PC-3 (cell line): ENCODE measurements at regions not wholly inside any gene's neighbourhood (a gene's known extent, or its start where the extent isn't known, plus 50 kb on each side); places are given as distances from the start of the nearest gene placed in this dataset.

ENCODE experiments used
- ATAC-seq: fragments of 200-7000 bp; cut with Tn5 transposase; 2 replicates; pipeline ENCODE4 v1.9.1; 2020; ENCODE audit warnings: mild to moderate bottlenecking, moderate library complexity
- BruUV-seq: library from RNA; stranded (reverse); fragments of 400-500 nt; replicated peaks from 2 replicates; lab custom pipeline; 2021; lab: Mats Ljungman, UMichigan
- CTCF ChIA-PET: fragments of 300-600 bp; sonication (Branson Sonifier 250); formaldehyde crosslinking; loops from one replicate; lab custom pipeline; 2022; ENCODE audit warnings: antibody characterized with exemption; lab: Charles Lee
- POLR2A ChIA-PET: fragments of 300-600 bp; sonication (Branson Sonifier 250); formaldehyde crosslinking; loops from one replicate; lab custom pipeline; 2022; ENCODE audit warnings: antibody characterized with exemption; ENCODE audit not compliant: unreplicated experiment; lab: Charles Lee
- DNase-seq: peaks from one replicate; pipeline ENCODE4 v3.0.0-alpha.2; 2015
- H2AFZ ChIP-seq: fragments of 300-600 bp; sonication (generic); 2 replicates; pipeline ENCODE4 v1.6.0; 2016; ENCODE audit warnings: antibody characterized with exemption, low read length
- H3F3A ChIP-seq: fragments of 300-600 bp; sonication (generic); one replicate; pipeline ENCODE4 v1.6.0; 2017; ENCODE audit warnings: antibody characterized with exemption, low read length, control low read depth, mild to moderate bottlenecking; ENCODE audit not compliant: unreplicated experiment
- H3K27ac ChIP-seq: fragments of 300-600 bp; sonication (generic); 2 replicates; pipeline ENCODE4 v1.5.1; 2016; ENCODE audit warnings: mild to moderate bottlenecking, low read length
- H3K27me3 ChIP-seq: fragments of 300-600 bp; sonication (generic); 2 replicates; pipeline ENCODE4 v1.6.1; 2016; ENCODE audit warnings: low read length, mixed read lengths
- H3K36me3 ChIP-seq: fragments of 300-600 bp; sonication (generic); 2 replicates; pipeline ENCODE4 v1.6.1; 2016; ENCODE audit warnings: low read depth, mixed run types, low read length, mixed read lengths
- H3K4me1 ChIP-seq: fragments of 300-600 bp; sonication (generic); 2 replicates; pipeline ENCODE4 v1.5.1; 2016; ENCODE audit warnings: low read length; ENCODE audit not compliant: insufficient read depth
- H3K4me2 ChIP-seq: fragments of 300-600 bp; sonication (generic); 2 replicates; pipeline ENCODE4 v1.6.0; 2016; ENCODE audit warnings: low read length
- H3K4me3 ChIP-seq: fragments of 300-600 bp; sonication (generic); 2 replicates; pipeline ENCODE4 v1.5.1; 2016; ENCODE audit warnings: mild to moderate bottlenecking, low read length, mixed read lengths
- H3K79me2 ChIP-seq: fragments of 300-600 bp; sonication (generic); 2 replicates; pipeline ENCODE4 v1.6.1; 2017; ENCODE audit warnings: low read length, mixed read lengths
- H3K9ac ChIP-seq: fragments of 300-600 bp; sonication (generic); 2 replicates; pipeline ENCODE4 v1.6.0; 2016; ENCODE audit warnings: mild to moderate bottlenecking, low read length
- H3K9me2 ChIP-seq: fragments of 300-600 bp; sonication (generic); replicated peaks from 2 replicates; pipeline ENCODE4 v1.6.1; 2016; ENCODE audit warnings: mixed run types, low read length, mixed read lengths
- H3K9me3 ChIP-seq: fragments of 300-600 bp; sonication (generic); 2 replicates; pipeline ENCODE4 v1.6.1; 2016; ENCODE audit warnings: low read length, mixed read lengths
- H4K20me1 ChIP-seq: fragments of 300-600 bp; sonication (generic); 2 replicates; pipeline ENCODE4 v1.6.1; 2016; ENCODE audit warnings: low read length, mixed read lengths
- CTCF ChIP-seq: fragments of 300-600 bp; sonication (generic); conservative IDR thresholded peaks from 2 replicates; pipeline ENCODE4 v1.5.1; 2017; ENCODE audit warnings: antibody characterized with exemption, low read depth, mild to moderate bottlenecking, low read length
- EZH2 ChIP-seq: fragments of 300-600 bp; sonication (generic); IDR thresholded peaks from one replicate; pipeline ENCODE4 v1.6.1; 2017; ENCODE audit warnings: antibody characterized with exemption, mild to moderate bottlenecking, low read length; ENCODE audit not compliant: unreplicated experiment
- EZH2phosphoT487 ChIP-seq: fragments of 300-600 bp; sonication (generic); IDR thresholded peaks from 2 replicates; pipeline ENCODE4 v1.6.1; 2018; ENCODE audit warnings: mild to moderate bottlenecking, antibody characterized with exemption, low read length, borderline replicate concordance
- intact Hi-C: fragments of 100-400 bp; cut with micrococcal nuclease; formaldehyde crosslinking; loops from 2 replicates; pipeline ENCODE4 v1.9.0; 2023

GRCh38 chr2:156731506-156731905 is 295.3 kb downstream of the GPD2 start:
- Histone ChIP-seq H4K20me1 (no peaks in the 10 kb centered on the region), H3K4me1 (no peaks in the 10 kb centered on the region), H3K36me3 (no peaks in the 10 kb centered on the region), H3K9me2 (no peaks in the 10 kb centered on the region), H3K27me3 (0 out of 2 replicates have a peak, but pooled peaks cover 14% of the 10 kb centered on the region), H3K27ac (no peak overlapping the region), H3K4me3 (no peak overlapping the region), H3F3A (no peaks in the 10 kb centered on the region), H3K79me2 (no peaks in the 10 kb centered on the region), H3K9me3 (no peaks in the 10 kb centered on the region), H3K4me2 (no peak overlapping the region), H2AFZ (no peak overlapping the region), H3K9ac (no peak overlapping the region)
- intact Hi-C loops, result no loop called here
- TF ChIP-seq CTCF (no peak), EZH2 (no peak), EZH2phosphoT487 (no peak)
- no TSS peak for BruUV-seq
- CTCF ChIA-PET, result no interaction called here
- ATAC-seq (no peak), DNase-seq (no peak)
- POLR2A ChIA-PET, result no interaction called here

GRCh38 chr2:156736950-156737349 is 300.8 kb downstream of the GPD2 start:
- Histone ChIP-seq H3K4me1 (no peaks in the 10 kb centered on the region), H3K9ac (no peak overlapping the region), H4K20me1 (no peaks in the 10 kb centered on the region), H3F3A (no peaks in the 10 kb centered on the region), H3K79me2 (no peaks in the 10 kb centered on the region), H3K27me3 (no peaks in the 10 kb centered on the region), H3K4me2 (no peak overlapping the region), H3K27ac (no peak overlapping the region), H3K4me3 (no peak overlapping the region), H3K9me3 (no peaks in the 10 kb centered on the region), H2AFZ (no peak overlapping the region), H3K36me3 (no peaks in the 10 kb centered on the region), H3K9me2 (no peaks in the 10 kb centered on the region)
- POLR2A ChIA-PET, result no interaction called here
- TF ChIP-seq CTCF (no peak), EZH2 (no peak), EZH2phosphoT487 (no peak)
- intact Hi-C loops, result no loop called here
- CTCF ChIA-PET, result no interaction called here
- DNase-seq (no peak), ATAC-seq (no peak)
- BruUV-seq, result no TSS peak

- ATAC-seq (no peak), DNase-seq (no peak)
- ChIA-PET CTCF (no interaction called here), POLR2A (no interaction called here)
- Histone ChIP-seq H3K4me1 (no peaks in the 10 kb centered on the region), H3K27me3 (no peaks in the 10 kb centered on the region), H3K9ac (no peak overlapping the region), H3K9me2 (no peaks in the 10 kb centered on the region), H4K20me1 (no peaks in the 10 kb centered on the region), H3K9me3 (no peaks in the 10 kb centered on the region), H3K79me2 (no peaks in the 10 kb centered on the region), H3F3A (no peaks in the 10 kb centered on the region), H3K4me2 (no peak overlapping the region), H3K36me3 (no peaks in the 10 kb centered on the region), H2AFZ (no peak overlapping the region), H3K4me3 (no peak overlapping the region), H3K27ac (no peak overlapping the region)
- TF ChIP-seq CTCF (no peak), EZH2phosphoT487 (no peak), EZH2 (no peak)
- intact Hi-C loops, result no loop called here
- no TSS peak for BruUV-seq
Measured at GRCh38 chr2:156739301-156739700, 303.1 kb downstream of the GPD2 start.
